ENCODE measurements at regions not wholly inside any gene's neighbourhood (a gene's known extent, or its start where the extent isn't known, plus 50 kb on each side); places are given as distances from the start of the nearest gene placed in this dataset.

DNA sequence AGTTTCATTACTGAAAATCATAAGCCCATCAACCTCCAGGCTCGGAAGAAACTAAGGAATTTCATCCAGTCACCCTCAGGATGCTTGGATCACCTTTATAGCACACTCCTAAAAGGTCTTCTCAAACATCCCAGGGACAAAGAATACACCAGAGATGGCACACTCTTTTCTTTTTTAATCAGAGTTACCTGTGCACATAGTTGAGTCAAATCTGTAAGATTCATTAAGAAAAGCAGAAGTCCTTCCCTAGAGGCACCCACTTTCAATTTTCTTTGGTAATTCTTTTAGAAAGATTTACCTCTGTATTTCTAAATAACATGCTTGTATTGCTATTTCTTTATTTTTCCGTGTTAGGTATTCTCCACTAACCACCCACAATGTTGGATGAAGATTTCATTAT is 50.6 kb upstream of the IL6 start:
- DNase-seq (ENCODE audit: low read depth in 2 of 2, low spot score in 1 of 2), result no peak

GRCh38 chr7:22675917-22676343 is 51.1 kb upstream of the IL6 start:
- DNase-seq (ENCODE audit: low read depth in 2 of 2, low spot score in 1 of 2), result no peak

- DNase-seq (ENCODE audit: low read depth in 2 of 2, low spot score in 1 of 2), result no peak
These were observed 51.6 kb upstream of the IL6 start for GRCh38 chr7:22675421-22675820.

GRCh38 chr7:22672846-22673680 is 53.9 kb upstream of the IL6 start:
- DNase-seq (ENCODE audit: low read depth in 2 of 2, low spot score in 1 of 2), result no peak

GRCh38 chr7:22671177-22671879 is 55.7 kb upstream of the IL6 start:
- DNase-seq (ENCODE audit: low read depth in 2 of 2, low spot score in 1 of 2), result no peak

- DNase-seq (ENCODE audit: low read depth in 2 of 2, low spot score in 1 of 2), result no peak
These were observed 56.6 kb upstream of the IL6 start for GRCh38 chr7:22670422-22670815.

GRCh38 chr7:22669692-22670421 is 57.1 kb upstream of the IL6 start:
- DNase-seq (ENCODE audit: low read depth in 2 of 2, low spot score in 1 of 2), result no peak

DNA sequence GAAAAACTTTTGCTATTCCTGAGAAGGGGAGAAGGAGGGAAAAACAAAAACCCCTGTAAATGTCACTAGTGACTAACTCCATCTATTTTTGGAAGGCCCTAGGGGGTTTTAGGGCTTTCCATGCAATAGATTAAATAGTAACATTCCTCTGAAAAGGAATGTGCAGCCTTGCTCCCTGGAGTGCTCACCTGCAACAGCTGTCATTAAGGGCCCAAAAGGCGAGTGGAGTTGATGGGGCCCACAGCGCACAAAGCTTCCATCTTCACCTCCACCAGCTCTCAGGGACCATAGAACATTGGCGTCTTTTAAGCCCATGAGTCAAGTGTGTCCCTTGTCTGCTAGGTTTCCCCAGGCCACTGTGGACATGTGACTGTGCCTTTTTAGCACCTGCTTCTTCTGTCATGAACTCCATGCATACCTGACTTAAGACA is 58.0 kb upstream of the IL6 start:
- DNase-seq (ENCODE audit: low read depth in 2 of 2, low spot score in 1 of 2), result no peak

DNA sequence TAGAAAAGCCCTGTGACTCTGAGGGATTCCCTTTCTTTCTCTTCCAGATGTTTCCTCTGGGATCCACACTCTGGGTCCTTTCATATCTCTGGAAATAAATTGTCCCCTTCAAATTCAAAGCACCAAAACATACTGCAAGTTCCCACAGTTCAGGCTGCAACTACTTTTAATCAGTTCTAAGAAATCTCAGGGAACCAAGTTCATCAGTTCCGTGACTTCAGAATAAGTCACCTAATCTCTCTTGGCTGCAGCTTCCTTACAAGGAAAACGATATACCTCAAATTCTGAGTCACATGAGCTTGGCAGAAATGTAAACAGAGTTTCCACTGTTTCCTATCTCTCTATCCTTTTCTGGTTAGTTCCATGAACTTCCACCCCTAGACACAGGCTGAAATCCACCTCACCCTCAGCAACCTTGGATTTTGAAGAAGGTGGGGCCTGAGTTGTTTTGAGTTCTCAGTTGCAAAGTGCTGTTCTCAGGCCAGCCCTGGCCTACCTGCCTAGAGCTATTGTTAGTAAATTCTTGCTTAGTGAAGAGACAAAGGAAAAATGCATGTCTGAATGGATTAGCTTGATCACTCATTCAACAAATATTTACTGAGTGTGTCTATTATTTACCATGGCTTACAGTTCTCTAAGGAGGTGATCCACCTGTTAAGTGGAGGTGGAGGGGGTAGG is 59.3 kb upstream of the IL6 start:
- no peak for DNase-seq (ENCODE audit: low read depth in 2 of 2, low spot score in 1 of 2)

DNA sequence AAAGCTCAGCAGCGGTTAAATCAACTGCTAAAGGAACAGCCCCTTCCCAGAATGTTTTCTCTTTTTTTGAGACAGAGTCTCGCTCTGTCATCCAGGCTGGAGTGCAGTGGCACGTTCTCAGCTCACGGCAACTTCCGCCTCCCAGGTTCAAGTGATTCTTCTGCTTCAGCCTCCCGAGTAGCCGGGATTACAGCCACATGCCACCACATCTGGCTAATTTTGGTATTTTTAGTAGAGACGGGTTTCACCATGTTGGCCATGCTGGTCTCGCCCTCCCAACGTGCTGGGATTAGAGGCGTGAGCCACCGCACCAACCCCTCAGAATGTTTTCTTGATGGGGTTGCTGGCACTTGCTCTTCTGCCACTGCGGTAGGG is 59.8 kb upstream of the IL6 start:
- DNase-seq (ENCODE audit: low read depth in 2 of 2, low spot score in 1 of 2), result no peak

DNA sequence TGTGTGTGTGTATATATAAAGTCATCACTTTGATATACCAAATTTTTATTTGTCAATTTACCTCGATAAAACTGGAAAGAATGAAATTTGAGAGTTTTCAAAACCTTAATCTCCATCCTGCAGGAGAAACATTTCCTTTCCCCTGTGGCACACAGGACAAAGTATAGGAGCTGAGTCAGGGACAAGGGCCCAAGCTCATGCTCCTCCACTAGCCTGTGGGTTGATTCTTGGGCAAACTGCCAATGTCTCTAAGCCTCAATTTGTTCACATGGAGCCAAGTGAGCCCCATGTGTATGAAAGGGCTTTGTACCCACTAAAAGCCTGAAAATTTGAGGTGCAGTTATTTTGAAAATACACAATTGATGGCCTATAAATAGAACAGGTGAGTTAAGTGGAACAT is 60.3 kb upstream of the IL6 start:
- DNase-seq (ENCODE audit: low read depth in 2 of 2, low spot score in 1 of 2), result no peak

DNA sequence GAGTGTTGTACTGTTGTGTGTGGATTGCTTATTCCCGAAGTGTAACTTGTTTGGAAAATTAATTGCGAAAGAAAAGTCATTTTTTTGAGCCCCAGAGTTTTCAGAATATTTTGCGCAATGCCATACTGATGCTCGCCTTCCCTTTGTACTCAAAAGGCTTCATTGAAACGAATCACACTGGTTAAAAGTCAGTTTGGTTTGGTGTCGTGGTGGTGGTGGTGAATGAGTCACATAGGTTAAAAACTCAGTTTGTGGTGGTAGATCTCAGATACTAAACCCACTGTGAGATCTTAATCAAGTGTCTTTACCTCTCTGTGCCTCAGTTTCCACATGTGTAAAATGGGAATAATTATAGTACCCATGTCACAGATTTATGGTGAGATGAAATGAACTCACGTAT is 61.1 kb upstream of the IL6 start:
- no peak for DNase-seq (ENCODE audit: low read depth in 2 of 2, low spot score in 1 of 2)

- no peak for DNase-seq (ENCODE audit: low read depth in 2 of 2, low spot score in 1 of 2)
These were observed 61.8 kb upstream of the IL6 start for GRCh38 chr7:22664988-22665798.

DNA sequence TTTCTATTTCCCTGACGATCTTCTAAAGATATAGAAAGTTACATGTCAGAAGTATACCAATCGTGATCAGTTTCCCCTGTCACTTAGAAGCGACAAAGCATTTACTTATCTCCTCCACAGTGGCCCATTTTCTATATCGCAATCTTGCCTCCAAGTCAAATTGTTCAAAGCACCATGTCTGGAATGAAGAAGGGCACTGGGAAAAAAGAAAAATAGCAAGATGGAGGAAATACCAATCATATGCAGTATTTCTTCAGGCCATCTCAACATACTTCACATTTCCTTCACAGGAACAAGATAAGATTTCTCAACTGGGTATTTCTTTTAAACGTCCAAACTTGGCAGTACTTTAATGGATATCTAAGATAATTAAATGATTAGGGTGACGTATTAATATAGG is 63.3 kb upstream of the IL6 start:
- no peak for DNase-seq (ENCODE audit: low read depth in 2 of 2, low spot score in 1 of 2)

- DNase-seq (ENCODE audit: low read depth in 2 of 2, low spot score in 1 of 2), result no peak
These were observed 63.7 kb upstream of the IL6 start for GRCh38 chr7:22663357-22663718.

GRCh38 chr7:22662556-22663356 is 64.2 kb upstream of the IL6 start:
- no peak for DNase-seq (ENCODE audit: low read depth in 2 of 2, low spot score in 1 of 2)

- no peak for DNase-seq (ENCODE audit: low read depth in 2 of 2, low spot score in 1 of 2)
These were observed 65.0 kb upstream of the IL6 start for GRCh38 chr7:22662036-22662435.

GRCh38 chr7:22660732-22661131 is 66.3 kb upstream of the IL6 start:
- DNase-seq (ENCODE audit: low read depth in 2 of 2, low spot score in 1 of 2), result no peak

- no peak for DNase-seq (ENCODE audit: low read depth in 2 of 2, low spot score in 1 of 2)
These were observed 66.7 kb upstream of the IL6 start for GRCh38 chr7:22660293-22660692.

GRCh38 chr7:22659741-22660140 is 67.3 kb upstream of the IL6 start:
- DNase-seq (ENCODE audit: low read depth in 2 of 2, low spot score in 1 of 2), result no peak

Data from stimulated activated CD8-positive, alpha-beta memory T cell treated with anti-CD3 and anti-CD28 coated beads, Interleukin-4, amount 100 ng/mL, for 1 hour (primary cell).